OCI-LY7 (cell line): ENCODE measurements at regions not wholly inside any gene's neighbourhood (a gene's known extent, or its start where the extent isn't known, plus 50 kb on each side); places are given as distances from the start of the nearest gene placed in this dataset.

Experiments
- BruUV-seq: library from RNA; stranded (reverse); fragments of 400-500 nt; replicated peaks from 2 replicates; lab custom pipeline; 2021; lab: Mats Ljungman, UMichigan
- CTCF ChIA-PET: fragments of 300-600 bp; sonication (Branson Sonifier 250); formaldehyde crosslinking; loops from one replicate; lab custom pipeline; 2022; ENCODE audit warnings: antibody characterized with exemption; ENCODE audit not compliant: unreplicated experiment; lab: Charles Lee
- POLR2A ChIA-PET: fragments of 300-600 bp; sonication (Branson Sonifier 250); formaldehyde crosslinking; loops from one replicate; lab custom pipeline; 2022; ENCODE audit warnings: antibody characterized with exemption; lab: Charles Lee
- DNase-seq: peaks from one replicate; pipeline ENCODE4 v3.0.0-alpha.2; 2015; ENCODE audit warnings: low spot score
- H2AFZ ChIP-seq: fragments of 200-600 bp; sonication (generic), shearing (Covaris generic); 2 replicates; pipeline ENCODE4 v1.6.1; 2014; ENCODE audit warnings: mild to moderate bottlenecking, antibody characterized with exemption, low read length, moderate library complexity
- H3K27ac ChIP-seq: fragments of 200-600 bp; sonication (generic); 2 replicates; pipeline ENCODE4 v1.5.1; 2014; ENCODE audit warnings: mixed run types, low read depth, mild to moderate bottlenecking, moderate library complexity, low read length, inconsistent platforms; ENCODE audit not compliant: poor library complexity, severe bottlenecking
- H3K36me3 ChIP-seq: fragments of 200-600 bp; sonication (generic); 2 replicates; pipeline ENCODE4 v1.6.1; 2014; ENCODE audit warnings: mild to moderate bottlenecking, antibody characterized with exemption, low read length, moderate library complexity, mixed read lengths; ENCODE audit not compliant: insufficient read depth
- H3K4me1 ChIP-seq: fragments of 200-600 bp; sonication (generic); 2 replicates; pipeline ENCODE4 v1.5.1; 2014; ENCODE audit warnings: mild to moderate bottlenecking, low read length; ENCODE audit not compliant: insufficient read depth, poor library complexity, severe bottlenecking
- H3K4me2 ChIP-seq: fragments of 200-600 bp; sonication (generic); 2 replicates; pipeline ENCODE4 v1.6.1; 2014; ENCODE audit warnings: mild to moderate bottlenecking, low read length
- H3K4me3 ChIP-seq: fragments of 200-600 bp; sonication (generic); 2 replicates; pipeline ENCODE4 v1.5.1; 2014; ENCODE audit warnings: mild to moderate bottlenecking, low read depth, low read length; ENCODE audit not compliant: poor library complexity, severe bottlenecking
- H3K79me2 ChIP-seq: fragments of 200-600 bp; sonication (generic); 2 replicates; pipeline ENCODE4 v1.6.1; 2016; ENCODE audit warnings: low read depth, mild to moderate bottlenecking, low read length, moderate library complexity, mixed read lengths; ENCODE audit not compliant: insufficient read depth
- H3K9me2 ChIP-seq: fragments of 200-600 bp; sonication (generic); 2 replicates; pipeline ENCODE4 v1.6.1; 2016; ENCODE audit warnings: mild to moderate bottlenecking, low read length, mixed read lengths; ENCODE audit not compliant: insufficient read depth
- H3K9me3 ChIP-seq: fragments of 200-600 bp; sonication (generic); 2 replicates; pipeline ENCODE4 v1.6.1; 2014; ENCODE audit warnings: mild to moderate bottlenecking, mixed run types, low read length, mixed read lengths
- H4K20me1 ChIP-seq: fragments of 200-600 bp; sonication (generic); 2 replicates; pipeline ENCODE4 v1.6.1; 2014; ENCODE audit warnings: mild to moderate bottlenecking, antibody characterized with exemption, low read length, moderate library complexity, mixed read lengths; ENCODE audit not compliant: insufficient read depth
- CTCF ChIP-seq: fragments of 200-600 bp; sonication (generic); conservative IDR thresholded peaks from 2 replicates; pipeline ENCODE4 v1.5.1; 2014; ENCODE audit warnings: mild to moderate bottlenecking, antibody characterized with exemption, low read length, moderate library complexity, mixed read lengths
- EZH2phosphoT487 ChIP-seq: fragments of 200-600 bp; sonication (generic); IDR thresholded peaks from 2 replicates; pipeline ENCODE4 v1.6.1; 2018; ENCODE audit warnings: low read depth, borderline replicate concordance, mild to moderate bottlenecking, mixed run types, antibody characterized with exemption, low read length, moderate library complexity, mixed read lengths
- intact Hi-C: fragments of 100-400 bp; cut with micrococcal nuclease; formaldehyde crosslinking; loops from one replicate; pipeline ENCODE4 v1.10.0; 2022; ENCODE audit not compliant: unreplicated experiment

DNA sequence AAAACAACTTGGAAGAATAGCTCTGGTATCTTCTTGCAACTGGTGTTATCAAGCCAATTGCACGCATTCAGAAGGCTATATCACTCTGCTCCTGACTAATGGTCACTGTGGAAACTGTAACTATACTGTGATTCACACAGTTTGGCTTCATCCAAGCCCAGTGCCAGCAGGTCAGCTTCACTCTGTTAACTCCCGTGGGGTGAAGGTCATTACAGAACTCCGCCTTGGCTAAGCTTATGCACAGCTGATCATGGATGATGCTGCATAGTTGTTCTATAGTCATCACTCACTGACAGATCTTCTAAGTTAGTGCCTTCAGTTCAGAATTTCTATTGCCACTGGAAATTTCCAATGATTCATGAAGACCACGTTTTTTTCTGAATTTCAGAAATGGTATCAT is 497.2 kb upstream of the NETO1 start:
- no peaks in the 10 kb centered on the region for H3K9me2 ChIP-seq

DNA sequence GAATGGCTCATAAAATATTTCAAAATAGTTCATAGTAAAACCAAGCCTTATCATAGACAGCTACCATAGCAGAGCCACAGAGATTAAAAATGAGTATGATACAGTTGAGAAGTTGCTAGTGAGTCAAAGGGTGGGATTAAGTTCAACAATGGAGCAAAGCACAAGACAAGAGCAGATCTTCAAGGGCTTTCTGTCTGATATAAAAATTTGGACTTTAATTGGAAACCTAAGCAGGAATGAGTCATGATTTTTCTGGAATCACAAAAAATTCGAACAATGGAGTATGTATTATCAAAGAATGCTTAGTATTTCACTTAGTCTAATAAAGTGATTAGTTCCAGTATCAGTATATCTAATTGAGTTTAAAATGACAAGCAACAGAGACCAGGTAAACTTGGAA is 487.3 kb upstream of the NETO1 start:
- H3K79me2 ChIP-seq = no peaks in the 10 kb centered on the region
- intact Hi-C loops = no loop called here
- no peak overlapping the region for H3K4me2 ChIP-seq
- H3K27ac ChIP-seq = no peak overlapping the region
- POLR2A ChIA-PET = no interaction called here
- H3K36me3 ChIP-seq = no peaks in the 10 kb centered on the region
- no peak overlapping the region for H2AFZ ChIP-seq
- no peak for DNase-seq
- H3K9me2 ChIP-seq = no peaks in the 10 kb centered on the region
- BruUV-seq = no TSS peak
- CTCF ChIA-PET = no interaction called here
- no peaks in the 10 kb centered on the region for H4K20me1 ChIP-seq
- H3K9me3 ChIP-seq = no peaks in the 10 kb centered on the region
- H3K4me1 ChIP-seq = no peaks in the 10 kb centered on the region
- TF ChIP-seq CTCF (no peak), EZH2phosphoT487 (no peak)
- H3K4me3 ChIP-seq = no peak overlapping the region

More for the DNA sequence above, 497.2 kb upstream of the NETO1 start:
- Histone ChIP-seq H3K79me2 (no peaks in the 10 kb centered on the region), H3K4me1 (no peaks in the 10 kb centered on the region), H3K9me3 (no peaks in the 10 kb centered on the region), H2AFZ (no peak overlapping the region), H4K20me1 (no peaks in the 10 kb centered on the region), H3K4me3 (no peak overlapping the region), H3K4me2 (no peak overlapping the region), H3K36me3 (no peaks in the 10 kb centered on the region), H3K27ac (no peak overlapping the region)
- ChIA-PET POLR2A (no interaction called here), CTCF (no interaction called here)
- intact Hi-C loops = no loop called here
- DNase-seq = no peak
- TF ChIP-seq EZH2phosphoT487 (no peak), CTCF (no peak)
- BruUV-seq = no TSS peak

DNA sequence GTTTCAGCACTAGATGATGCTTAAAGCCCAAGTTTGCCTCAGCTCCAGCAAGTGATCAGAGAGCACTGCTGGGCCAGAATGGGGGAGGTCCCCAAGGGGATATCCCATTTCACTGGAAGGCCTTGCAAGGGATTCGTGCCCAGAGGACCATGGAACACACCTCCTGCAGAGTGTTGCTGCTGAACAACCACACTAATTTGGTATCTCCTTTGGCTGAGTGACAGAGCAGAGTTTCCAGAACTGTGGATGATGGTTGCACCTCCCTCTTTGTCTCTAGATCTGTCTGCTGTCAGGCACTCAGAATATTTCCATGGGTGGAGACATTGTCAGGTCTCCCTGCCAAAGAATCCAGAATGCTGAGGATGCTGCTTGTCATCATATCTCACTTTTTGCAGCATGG is 484.8 kb upstream of the NETO1 start:
- H3K27ac ChIP-seq = no peak overlapping the region
- ChIA-PET CTCF (no interaction called here), POLR2A (no interaction called here)
- H3K4me1 ChIP-seq = no peaks in the 10 kb centered on the region
- no peak overlapping the region for H3K4me3 ChIP-seq
- no TSS peak for BruUV-seq
- no peaks in the 10 kb centered on the region for H3K36me3 ChIP-seq
- no peaks in the 10 kb centered on the region for H3K9me2 ChIP-seq
- H3K4me2 ChIP-seq = no peak overlapping the region
- intact Hi-C loops = no loop called here
- no peak overlapping the region for H2AFZ ChIP-seq
- no peaks in the 10 kb centered on the region for H3K79me2 ChIP-seq
- H4K20me1 ChIP-seq = no peaks in the 10 kb centered on the region
- H3K9me3 ChIP-seq = no peaks in the 10 kb centered on the region
- TF ChIP-seq CTCF (no peak), EZH2phosphoT487 (no peak)
- DNase-seq = no peak
